HCT116 (cell line): ENCODE measurements at regions not wholly inside any gene's neighbourhood (a gene's known extent, or its start where the extent isn't known, plus 50 kb on each side); places are given as distances from the start of the nearest gene placed in this dataset.

ENCODE experiments used
- CTCF ChIP-seq, 3 experiments: fragments of 200-600 bp in 1 of 3; sonication (generic) in 1 of 3; IDR thresholded peaks in 2 of 3; conservative IDR thresholded peaks in 1 of 3; 2 replicates each; pipeline ENCODE4 v1.5.1; 2012 to 2017; ENCODE audit warnings: low read depth in 2 of 3, low read length in 2 of 3, antibody characterized with exemption in 1 of 3, borderline replicate concordance in 1 of 3, control low read depth in 1 of 3, mild to moderate bottlenecking in 1 of 3, mixed read lengths in 1 of 3, mixed run types in 1 of 3, moderate library complexity in 1 of 3; ENCODE audit not compliant: insufficient read depth in 1 of 3
- EGR1 ChIP-seq: IDR thresholded peaks from 2 replicates; pipeline ENCODE4 v1.6.1; 2012; ENCODE audit warnings: low read depth
- EZH2 ChIP-seq: fragments of 200-600 bp; sonication (generic); IDR thresholded peaks from 2 replicates; pipeline ENCODE4 v1.6.1; 2017; ENCODE audit warnings: antibody characterized with exemption, mixed run types
- FOSL1 ChIP-seq: IDR thresholded peaks from 2 replicates; pipeline ENCODE4 v1.6.1; 2012; ENCODE audit warnings: low read depth
- MAX ChIP-seq: IDR thresholded peaks from 2 replicates; pipeline ENCODE4 v1.6.1; 2012
- POLR2A ChIP-seq: IDR thresholded peaks from 2 replicates; pipeline ENCODE4 v1.7.0; 2011; ENCODE audit warnings: borderline replicate concordance; ENCODE audit not compliant: insufficient read depth, insufficient read length; ENCODE audit errors: extremely low read depth
- POLR2AphosphoS5 ChIP-seq: IDR thresholded peaks from 2 replicates; pipeline ENCODE4 v1.6.1; 2011; ENCODE audit warnings: mild to moderate bottlenecking, low read depth, low read length, moderate library complexity
- SP1 ChIP-seq: IDR thresholded peaks from 2 replicates; pipeline ENCODE4 v1.6.1; 2012; ENCODE audit warnings: low read depth
- ZFX ChIP-seq: fragments of 450-650 bp; IDR thresholded peaks from 2 replicates; pipeline ENCODE4 v1.6.1; 2017

GRCh38 chr4:111066447-111066846 is 443.6 kb upstream of the PITX2 start:
- no peak for TF ChIP-seq CTCF (IDR thresholded peaks at IDR 0.05 in 2 of 3, conservative IDR thresholded peaks at IDR 0.05 in 1 of 3; ENCODE audit: borderline replicate concordance in 1 of 3, insufficient read depth in 1 of 3, low read depth in 2 of 3, low read length in 2 of 3)
- no peak for TF ChIP-seq EZH2
- no peak for TF ChIP-seq POLR2AphosphoS5
- no peak for TF ChIP-seq POLR2A
- TF ChIP-seq FOSL1 = no peak
- TF ChIP-seq MAX = no peak
- TF ChIP-seq SP1 = no peak
- TF ChIP-seq EGR1 = no peak
- TF ChIP-seq ZFX = no peak
